Epithelial cell of esophagus (primary cell): ENCODE measurements at regions not wholly inside any gene's neighbourhood (a gene's known extent, or its start where the extent isn't known, plus 50 kb on each side); places are given as distances from the start of the nearest gene placed in this dataset.

Experiments
- DNase-seq: peaks from one replicate; pipeline ENCODE4 v3.0.0; 2010; ENCODE audit warnings: low read depth
- H3K4me3 ChIP-seq: 2 replicates; pipeline ENCODE4 v1.5.1; 2011; ENCODE audit warnings: mild to moderate bottlenecking, low read length, control low read depth
- TF ChIP-seq, protein P1 (sequence below): IDR thresholded peaks from 2 replicates; pipeline ENCODE4 v1.5.1; 2011; ENCODE audit warnings: low read depth, mild to moderate bottlenecking, low read length, control low read depth, inconsistent platforms; ENCODE audit not compliant: insufficient read depth; ENCODE audit errors: missing control alignments

DNA sequence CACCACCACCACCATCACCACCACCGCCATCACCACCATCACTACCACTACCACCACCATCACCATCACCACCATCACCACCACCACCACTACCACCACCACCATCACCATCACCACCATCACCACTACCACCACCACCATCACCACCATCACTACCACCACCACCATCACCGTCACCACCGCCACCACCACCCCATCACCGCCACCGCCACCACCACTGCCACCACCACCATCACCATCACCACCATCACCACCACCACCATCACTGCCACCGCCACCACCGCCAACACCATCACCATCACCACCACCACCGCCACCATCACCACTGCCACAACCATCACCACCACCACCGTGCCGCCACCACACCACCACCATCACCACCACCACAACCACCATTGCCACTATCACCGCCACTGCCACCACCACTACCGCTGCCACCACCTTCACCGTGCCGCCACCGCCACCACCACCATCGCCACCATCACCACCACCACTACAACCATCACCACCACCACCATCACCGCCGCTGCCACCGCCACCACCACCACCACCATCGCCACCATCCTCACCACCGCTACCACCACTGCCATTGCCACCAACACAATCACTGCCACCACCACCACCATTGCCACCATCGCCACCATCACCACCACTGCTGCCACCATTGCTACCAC is 1511.3 kb upstream of the AGA start:
- TF ChIP-seq, protein P1, sequence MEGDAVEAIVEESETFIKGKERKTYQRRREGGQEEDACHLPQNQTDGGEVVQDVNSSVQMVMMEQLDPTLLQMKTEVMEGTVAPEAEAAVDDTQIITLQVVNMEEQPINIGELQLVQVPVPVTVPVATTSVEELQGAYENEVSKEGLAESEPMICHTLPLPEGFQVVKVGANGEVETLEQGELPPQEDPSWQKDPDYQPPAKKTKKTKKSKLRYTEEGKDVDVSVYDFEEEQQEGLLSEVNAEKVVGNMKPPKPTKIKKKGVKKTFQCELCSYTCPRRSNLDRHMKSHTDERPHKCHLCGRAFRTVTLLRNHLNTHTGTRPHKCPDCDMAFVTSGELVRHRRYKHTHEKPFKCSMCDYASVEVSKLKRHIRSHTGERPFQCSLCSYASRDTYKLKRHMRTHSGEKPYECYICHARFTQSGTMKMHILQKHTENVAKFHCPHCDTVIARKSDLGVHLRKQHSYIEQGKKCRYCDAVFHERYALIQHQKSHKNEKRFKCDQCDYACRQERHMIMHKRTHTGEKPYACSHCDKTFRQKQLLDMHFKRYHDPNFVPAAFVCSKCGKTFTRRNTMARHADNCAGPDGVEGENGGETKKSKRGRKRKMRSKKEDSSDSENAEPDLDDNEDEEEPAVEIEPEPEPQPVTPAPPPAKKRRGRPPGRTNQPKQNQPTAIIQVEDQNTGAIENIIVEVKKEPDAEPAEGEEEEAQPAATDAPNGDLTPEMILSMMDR = no peak
- H3K4me3 ChIP-seq = no peak overlapping the region
- no peak for DNase-seq

DNA sequence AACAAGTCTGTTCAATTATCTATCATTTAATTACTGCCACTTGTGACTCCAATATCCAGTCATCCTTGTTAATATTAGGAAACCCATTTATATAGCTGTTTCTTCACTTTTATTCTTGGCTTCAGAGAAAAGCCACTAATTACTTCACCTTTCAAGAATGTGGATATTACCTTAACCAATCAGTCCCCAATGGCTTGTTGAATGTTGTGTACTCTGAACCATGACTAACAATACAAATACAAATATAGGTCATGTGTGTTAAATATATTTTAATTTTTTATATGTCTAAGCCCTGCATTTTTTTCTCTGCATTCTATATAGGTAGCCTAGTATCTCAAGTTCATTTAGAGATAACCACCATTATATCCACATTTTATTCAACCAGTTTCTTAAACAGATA is 1513.4 kb upstream of the AGA start:
- no peak for DNase-seq
- no peak overlapping the region for H3K4me3 ChIP-seq
- TF ChIP-seq, protein P1 = no peak

DNA sequence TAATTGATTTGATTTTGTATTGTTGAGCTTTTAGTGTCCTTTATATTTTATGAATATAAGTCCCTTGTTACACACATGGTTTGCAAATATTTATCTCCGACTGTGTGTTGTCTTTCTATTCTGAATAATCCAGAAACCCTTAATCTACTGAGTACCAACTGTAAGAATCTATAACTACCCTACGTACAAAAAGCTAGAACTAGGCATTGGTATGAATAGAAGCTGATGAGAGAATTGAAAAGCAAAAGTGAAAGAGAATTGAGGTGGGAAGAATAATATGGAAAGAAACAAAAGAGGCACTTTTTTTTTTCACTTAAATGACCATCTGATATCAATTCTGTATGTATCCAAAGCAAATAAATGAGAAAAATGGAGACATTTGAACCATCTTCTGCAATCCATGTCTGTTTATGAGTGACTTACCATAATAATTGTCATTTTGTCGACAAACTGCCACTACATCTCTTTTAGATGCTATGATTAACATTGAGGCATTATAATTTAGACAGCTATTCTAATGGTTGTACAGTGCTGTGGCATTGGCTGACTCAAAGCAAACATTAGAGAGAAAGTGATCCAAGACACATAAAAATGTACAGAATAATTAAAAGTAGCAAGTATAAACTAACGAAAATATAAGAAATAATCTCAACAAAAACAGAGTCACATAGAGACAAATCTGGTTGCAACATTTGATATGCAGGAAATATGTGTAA is 1516.6 kb upstream of the AGA start:
- TF ChIP-seq, protein P1 = no peak
- H3K4me3 ChIP-seq = no peak overlapping the region
- DNase-seq = no peak

DNA sequence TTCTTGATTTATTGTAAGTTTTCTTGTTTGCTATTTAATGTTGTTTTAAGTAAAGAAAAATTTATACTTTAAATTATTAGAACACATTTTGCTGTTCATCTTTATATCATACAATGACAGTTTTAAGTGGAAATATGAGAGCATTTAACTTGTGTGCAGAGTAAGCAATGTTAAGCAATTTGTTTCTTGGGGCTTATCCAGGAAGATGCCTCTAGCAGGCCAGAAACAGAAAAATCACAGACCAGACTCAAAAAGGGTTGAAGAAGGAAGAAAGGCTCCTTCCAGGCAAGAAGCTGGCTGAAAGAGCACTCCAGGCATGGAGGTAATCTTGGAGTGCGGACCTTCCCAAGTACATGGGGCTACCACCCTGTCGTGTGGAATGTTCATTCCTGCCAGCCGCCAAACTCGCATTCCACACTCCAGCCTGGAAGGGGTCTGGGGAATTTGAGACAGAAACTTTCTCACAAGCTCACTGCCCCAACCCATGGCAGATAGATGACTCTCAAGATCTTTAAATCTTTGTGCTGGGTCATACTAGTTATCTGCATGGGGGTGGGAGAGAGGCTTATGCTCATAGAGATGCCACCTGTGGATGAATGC is 1521.3 kb upstream of the AGA start:
- H3K4me3 ChIP-seq = no peak overlapping the region
- no peak for DNase-seq
- TF ChIP-seq, protein P1 = no peak

DNA sequence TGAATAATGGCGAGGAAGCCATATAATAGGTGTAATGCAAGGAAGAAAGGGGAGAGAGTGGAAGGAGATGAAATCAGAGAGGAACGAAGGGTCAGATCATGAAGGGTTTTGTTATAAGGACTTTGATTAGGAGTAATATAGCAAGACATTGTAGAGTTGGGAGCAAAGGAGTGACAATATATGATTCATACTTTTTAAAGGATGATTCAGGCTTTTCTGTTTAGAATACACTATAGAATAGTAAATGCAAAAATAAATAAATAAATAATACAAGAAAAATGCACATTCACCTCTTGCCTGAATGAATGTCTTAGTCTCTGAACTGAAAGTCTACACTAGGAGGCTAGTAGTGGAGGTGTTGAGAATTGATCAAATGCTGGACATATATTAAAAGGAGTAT is 1524.4 kb upstream of the AGA start:
- TF ChIP-seq, protein P1 = no peak
- H3K4me3 ChIP-seq = no peak overlapping the region
- DNase-seq = no peak

DNA sequence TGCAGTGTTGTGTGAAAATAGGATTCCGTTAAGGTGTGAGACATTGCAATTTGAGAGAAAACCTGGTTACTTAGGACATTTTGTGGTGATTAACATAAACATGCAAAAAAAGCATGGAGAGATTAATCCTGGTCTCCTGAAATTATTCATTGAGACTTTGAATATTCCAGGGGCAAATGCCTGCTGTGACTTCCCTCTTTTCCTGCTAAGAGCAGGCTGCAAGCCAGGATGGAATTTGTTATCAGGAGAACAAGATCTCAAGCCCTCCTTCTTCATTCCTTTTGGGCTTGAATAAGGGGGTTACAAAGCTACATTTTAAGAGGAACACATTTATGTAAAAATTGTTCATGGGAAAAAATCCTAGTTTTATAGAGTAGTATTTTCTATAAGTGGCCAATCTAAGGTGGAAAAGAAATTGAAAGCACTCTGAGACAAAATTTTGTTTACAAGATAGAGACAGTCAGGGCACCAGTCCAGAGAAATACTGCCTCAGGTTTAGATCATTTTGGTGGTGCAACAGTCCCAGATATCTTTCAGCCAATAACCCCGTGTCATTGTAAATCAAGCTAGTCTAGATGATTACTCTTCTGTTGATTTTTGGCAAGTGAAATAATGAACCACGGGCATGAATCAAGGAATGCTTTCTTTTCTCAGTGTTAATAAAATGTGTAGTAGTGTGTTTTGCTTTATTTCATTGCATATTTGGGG is 1528.3 kb upstream of the AGA start:
- no peak for DNase-seq
- H3K4me3 ChIP-seq = no peak overlapping the region
- TF ChIP-seq, protein P1 = no peak
